Bronchial epithelial cell (primary cell): ENCODE measurements at regions not wholly inside any gene's neighbourhood (a gene's known extent, or its start where the extent isn't known, plus 50 kb on each side); places are given as distances from the start of the nearest gene placed in this dataset.
A peak's percentile ranks its signal among the peaks of the same experiment; 100 is the strongest.

Experiments used
- DNase-seq: peaks from one replicate; pipeline ENCODE4 v3.0.0-alpha.2; 2010; ENCODE audit warnings: low read depth
- FAIRE-seq: peaks from 2 replicates; lab custom pipeline; 2011; peaks lifted over from hg19 to GRCh38; lab: Jason Lieb, UNC
- H3K27me3 ChIP-seq: 2 replicates; pipeline ENCODE4 v1.5.1; 2011; ENCODE audit warnings: low read length; ENCODE audit not compliant: control insufficient read depth, insufficient read depth
- H3K36me3 ChIP-seq: 2 replicates; pipeline ENCODE4 v1.5.1; 2011; ENCODE audit warnings: low read length; ENCODE audit not compliant: control insufficient read depth, insufficient read depth
- H3K4me3 ChIP-seq: 2 replicates; pipeline ENCODE4 v1.5.1; 2011; ENCODE audit warnings: mild to moderate bottlenecking, low read depth, low read length, control low read depth
- TF ChIP-seq, protein P1 (sequence below): IDR thresholded peaks from 2 replicates; pipeline ENCODE4 v1.5.1; 2011; ENCODE audit warnings: mild to moderate bottlenecking, moderate library complexity, low read length, control low read depth, inconsistent platforms; ENCODE audit not compliant: insufficient read depth, severe bottlenecking

DNA sequence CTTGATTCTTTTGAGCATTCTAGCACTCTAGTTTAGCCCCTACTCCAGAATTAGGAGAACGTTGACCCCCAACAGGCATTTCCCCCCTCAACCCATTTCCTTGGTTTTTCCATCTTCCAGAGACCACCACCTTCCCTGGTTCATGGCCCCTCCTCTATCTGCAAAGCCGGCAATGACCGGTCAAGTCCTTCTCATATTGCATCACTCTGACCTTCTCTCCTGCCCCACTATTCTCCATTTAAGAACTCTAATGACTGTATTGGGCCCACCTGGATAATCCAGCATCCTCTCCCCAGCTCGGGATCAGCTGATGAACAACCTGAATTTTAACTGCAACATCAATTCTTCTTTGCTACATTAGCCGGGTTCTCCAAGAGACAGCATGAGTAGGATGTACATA, 437.4 kb downstream of the NPHP4 start:
- TF ChIP-seq, protein P1, sequence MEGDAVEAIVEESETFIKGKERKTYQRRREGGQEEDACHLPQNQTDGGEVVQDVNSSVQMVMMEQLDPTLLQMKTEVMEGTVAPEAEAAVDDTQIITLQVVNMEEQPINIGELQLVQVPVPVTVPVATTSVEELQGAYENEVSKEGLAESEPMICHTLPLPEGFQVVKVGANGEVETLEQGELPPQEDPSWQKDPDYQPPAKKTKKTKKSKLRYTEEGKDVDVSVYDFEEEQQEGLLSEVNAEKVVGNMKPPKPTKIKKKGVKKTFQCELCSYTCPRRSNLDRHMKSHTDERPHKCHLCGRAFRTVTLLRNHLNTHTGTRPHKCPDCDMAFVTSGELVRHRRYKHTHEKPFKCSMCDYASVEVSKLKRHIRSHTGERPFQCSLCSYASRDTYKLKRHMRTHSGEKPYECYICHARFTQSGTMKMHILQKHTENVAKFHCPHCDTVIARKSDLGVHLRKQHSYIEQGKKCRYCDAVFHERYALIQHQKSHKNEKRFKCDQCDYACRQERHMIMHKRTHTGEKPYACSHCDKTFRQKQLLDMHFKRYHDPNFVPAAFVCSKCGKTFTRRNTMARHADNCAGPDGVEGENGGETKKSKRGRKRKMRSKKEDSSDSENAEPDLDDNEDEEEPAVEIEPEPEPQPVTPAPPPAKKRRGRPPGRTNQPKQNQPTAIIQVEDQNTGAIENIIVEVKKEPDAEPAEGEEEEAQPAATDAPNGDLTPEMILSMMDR, result no peak

DNA sequence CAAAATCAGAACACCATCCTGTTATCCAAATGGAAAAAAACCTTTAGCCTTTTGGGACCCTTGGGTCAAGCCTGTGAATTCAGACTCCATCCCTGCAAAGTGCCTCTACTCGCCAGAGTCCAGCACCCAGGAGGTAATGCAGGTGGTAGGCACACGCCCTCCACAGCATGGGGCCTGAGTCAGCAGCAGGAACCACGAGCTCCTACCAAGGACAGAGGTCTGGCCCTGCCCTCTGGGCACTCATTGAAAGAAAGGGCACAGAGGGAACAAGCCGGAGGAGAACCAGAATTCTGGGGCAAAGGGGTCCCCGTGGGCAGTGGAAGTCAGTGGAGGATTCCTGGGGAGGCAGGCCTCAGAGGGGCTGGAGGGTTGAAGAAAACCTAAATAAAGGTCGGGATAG, 438.1 kb downstream of the NPHP4 start:
- TF ChIP-seq, protein P1, result no peak
- no peaks in the 10 kb centered on the region for H3K27me3 ChIP-seq
- DNase-seq (no peak), FAIRE-seq (no peak)
- no peaks in the 10 kb centered on the region for H3K36me3 ChIP-seq
- no peak overlapping the region for H3K4me3 ChIP-seq

More for the DNA sequence above, 437.4 kb downstream of the NPHP4 start:
- H3K36me3 ChIP-seq, result no peaks in the 10 kb centered on the region
- no peaks in the 10 kb centered on the region for H3K27me3 ChIP-seq
- no peak overlapping the region for H3K4me3 ChIP-seq
- DNase-seq, result no peak
- no peak for FAIRE-seq

DNA sequence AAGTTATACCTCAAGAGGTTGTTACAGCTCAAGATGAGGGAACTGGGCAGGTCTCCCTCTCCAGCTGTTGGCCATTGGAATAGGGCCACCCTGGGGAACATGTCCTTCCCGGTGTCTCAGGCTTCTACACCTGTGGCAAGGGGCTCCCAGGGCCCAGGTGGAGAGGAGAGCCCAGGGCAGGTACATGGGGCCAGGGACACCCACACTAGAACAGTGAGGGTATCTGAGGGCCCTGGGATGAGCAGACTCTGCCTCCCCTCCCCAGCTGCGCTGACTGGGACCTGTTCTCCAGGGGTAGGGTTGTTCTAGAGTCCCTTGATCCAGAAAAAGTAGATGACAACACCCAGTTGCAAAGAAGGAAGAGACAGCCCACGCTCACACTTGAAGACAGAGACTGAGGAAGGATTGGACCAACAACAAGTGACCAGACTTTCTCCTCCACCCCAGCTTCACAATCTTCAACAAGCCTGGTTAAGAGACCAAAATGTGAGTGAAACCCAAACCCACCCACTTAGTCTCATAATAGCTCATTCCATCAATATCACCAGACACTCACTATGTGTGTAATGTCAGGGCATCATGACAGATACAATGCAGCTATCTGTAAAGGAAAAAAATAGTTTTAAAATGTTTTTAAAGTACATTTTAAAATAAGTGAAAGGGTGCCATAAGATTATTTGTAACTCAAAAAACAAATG, 439.3 kb downstream of the NPHP4 start:
- H3K27me3 ChIP-seq, result no peaks in the 10 kb centered on the region
- H3K4me3 ChIP-seq, result no peak overlapping the region
- DNase-seq (no peak), FAIRE-seq (no peak)
- H3K36me3 ChIP-seq, result no peaks in the 10 kb centered on the region
- TF ChIP-seq, protein P1, result no peak

DNA sequence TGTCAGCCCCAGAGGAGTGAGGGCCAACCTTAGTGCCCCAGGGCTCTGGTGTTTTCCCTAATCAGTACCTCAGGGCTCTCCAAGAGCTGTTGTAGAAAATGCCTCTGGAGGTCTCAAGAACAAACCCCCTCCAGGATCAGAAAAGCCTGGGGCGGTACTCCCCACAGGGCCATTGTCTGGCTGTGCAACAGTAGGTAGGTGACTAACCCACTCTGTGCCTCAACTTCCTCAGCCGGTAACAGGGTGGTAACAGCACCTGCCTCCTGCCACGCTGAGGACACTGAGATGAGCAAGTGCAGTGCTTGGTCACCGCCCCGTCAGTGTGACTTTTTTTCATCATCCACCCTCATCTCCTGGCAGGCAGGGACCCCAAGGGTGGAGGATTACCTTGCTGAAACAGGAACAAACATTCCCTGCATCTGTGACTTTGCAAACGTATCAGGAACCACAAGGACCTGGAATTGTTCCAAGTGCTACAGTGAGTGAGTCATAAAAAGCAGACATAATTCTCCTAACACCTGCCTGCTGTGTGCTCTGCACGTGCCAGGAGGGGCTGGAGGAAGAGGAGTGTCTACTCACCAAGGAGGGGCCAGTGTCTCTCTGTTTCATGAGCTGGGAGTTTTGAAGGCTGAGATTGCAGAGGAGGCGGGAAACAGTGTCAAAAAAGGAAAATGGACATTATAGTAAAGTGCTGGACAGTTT, 440.8 kb downstream of the NPHP4 start:
- DNase-seq, result peak; percentile 20
- no peaks in the 10 kb centered on the region for H3K36me3 ChIP-seq
- no peaks in the 10 kb centered on the region for H3K27me3 ChIP-seq
- H3K4me3 ChIP-seq, result no peak overlapping the region
- no peak for FAIRE-seq
- TF ChIP-seq, protein P1, result no peak

DNA sequence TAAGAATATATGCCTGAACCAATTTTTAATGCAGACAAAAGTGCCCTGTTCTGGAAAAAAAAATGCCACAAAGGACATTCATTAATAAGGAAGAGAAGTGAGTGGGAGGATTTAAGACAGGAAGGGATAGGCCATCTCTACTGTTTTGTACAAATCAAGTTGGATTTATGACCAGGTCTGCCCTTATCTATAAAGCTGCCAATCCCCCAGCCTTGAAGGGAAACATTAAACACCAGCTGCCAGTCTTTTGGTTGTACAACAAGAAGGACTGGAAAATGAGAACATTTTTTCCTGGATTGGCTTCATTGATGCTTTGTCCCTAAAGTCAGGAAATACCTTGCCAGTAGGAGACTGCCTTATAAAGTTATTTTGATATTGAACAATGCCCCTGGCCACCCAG, 444.0 kb downstream of the NPHP4 start:
- Histone ChIP-seq H3K36me3 (no peaks in the 10 kb centered on the region), H3K27me3 (no peaks in the 10 kb centered on the region), H3K4me3 (no peak overlapping the region)
- TF ChIP-seq, protein P1, result no peak
- FAIRE-seq (no peak), DNase-seq (no peak)
